ENCODE measurements at regions not wholly inside any gene's neighbourhood (a gene's known extent, or its start where the extent isn't known, plus 50 kb on each side); places are given as distances from the start of the nearest gene placed in this dataset.

DNA sequence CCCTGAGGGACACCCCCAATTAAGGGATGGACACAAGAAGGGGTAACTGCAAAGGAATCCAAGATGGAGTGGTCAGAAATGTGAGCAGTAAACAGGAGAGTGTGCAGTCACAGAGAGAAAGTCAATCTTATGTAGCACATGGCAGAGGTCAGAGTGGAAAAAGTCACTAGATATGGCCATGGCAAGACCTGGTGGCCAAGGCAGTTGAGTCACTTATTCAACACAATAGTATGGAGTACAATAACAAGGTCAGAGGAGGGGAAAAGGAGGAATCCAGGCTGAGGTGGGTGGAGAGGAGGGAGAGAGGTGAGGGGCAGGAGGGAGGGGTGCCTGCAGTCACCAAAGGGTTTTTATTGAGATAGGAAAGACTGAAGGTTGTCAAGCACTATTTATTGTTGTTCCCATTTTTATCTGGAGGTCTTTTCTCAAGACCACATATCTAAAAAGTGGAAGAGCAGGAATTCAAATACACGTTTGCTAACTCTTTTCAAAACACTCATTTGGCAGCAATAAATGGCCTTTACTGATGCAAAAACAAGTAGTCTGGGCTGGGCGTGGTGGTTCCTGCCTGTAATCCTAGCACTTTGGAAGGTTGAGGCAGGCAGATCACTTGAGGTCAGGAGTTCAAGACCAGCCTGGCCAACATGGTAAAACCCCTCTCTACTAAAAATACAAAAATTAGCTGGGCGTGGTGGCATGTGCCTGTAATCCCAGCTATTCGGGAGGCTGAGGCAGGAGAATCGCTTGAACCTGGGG lies 53.3 kb upstream of the ARHGEF3 start:
- Histone ChIP-seq H3K27ac (no peak overlapping the region), H3K9ac (no peak overlapping the region)
- TF ChIP-seq, protein P1, sequence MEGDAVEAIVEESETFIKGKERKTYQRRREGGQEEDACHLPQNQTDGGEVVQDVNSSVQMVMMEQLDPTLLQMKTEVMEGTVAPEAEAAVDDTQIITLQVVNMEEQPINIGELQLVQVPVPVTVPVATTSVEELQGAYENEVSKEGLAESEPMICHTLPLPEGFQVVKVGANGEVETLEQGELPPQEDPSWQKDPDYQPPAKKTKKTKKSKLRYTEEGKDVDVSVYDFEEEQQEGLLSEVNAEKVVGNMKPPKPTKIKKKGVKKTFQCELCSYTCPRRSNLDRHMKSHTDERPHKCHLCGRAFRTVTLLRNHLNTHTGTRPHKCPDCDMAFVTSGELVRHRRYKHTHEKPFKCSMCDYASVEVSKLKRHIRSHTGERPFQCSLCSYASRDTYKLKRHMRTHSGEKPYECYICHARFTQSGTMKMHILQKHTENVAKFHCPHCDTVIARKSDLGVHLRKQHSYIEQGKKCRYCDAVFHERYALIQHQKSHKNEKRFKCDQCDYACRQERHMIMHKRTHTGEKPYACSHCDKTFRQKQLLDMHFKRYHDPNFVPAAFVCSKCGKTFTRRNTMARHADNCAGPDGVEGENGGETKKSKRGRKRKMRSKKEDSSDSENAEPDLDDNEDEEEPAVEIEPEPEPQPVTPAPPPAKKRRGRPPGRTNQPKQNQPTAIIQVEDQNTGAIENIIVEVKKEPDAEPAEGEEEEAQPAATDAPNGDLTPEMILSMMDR (IDR thresholded peaks at IDR 0.05), result no peak

DNA sequence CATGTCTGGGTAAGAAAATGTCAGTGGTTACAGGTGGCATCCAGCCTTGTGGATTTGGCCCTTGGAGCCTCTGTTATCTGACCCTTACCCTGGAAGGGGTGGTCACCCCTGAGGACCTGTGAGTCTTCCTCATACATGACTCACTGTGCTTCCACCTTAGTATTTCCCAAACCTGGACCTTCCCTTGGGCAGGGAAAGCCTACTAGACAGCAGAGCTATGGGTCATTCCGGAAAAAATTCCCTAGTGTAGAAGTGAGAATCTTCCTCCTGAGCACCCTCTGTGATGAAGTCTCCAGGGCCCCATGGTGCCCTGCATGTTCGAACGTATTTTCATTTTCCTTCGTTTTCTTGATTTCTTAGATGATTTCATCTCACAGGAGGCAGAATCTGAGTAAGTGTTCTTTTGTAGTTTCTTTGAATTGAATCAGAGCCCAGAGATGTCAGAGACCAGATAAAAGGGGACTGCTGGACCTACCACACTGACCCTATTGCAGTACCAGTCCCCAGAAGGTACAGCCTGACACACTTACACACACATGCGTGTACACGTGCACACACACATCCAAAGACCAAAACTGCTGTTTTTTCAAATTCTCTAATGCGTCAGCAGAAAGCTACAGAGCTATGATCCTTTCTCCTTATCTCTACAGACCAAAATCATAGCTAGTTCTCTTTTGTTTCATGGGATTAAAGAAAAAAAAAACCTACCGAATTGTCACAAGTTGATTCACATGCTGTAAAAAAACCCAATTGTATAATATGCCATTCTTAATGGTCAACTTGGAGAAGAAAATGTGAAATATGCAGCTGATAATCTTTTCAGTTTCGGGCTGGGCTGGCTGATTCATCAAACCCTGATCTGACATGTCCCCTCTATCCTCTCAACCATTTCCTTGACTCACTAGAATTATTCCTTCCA lies 50.5 kb upstream of the ARHGEF3 start:
- TF ChIP-seq, protein P1 (IDR thresholded peaks at IDR 0.05), result no peak
- Histone ChIP-seq H2AFZ (peak overlapping the region; percentile 54), H3K4me2 (ENCODE audit: low read length) (peak overlapping the region; percentile 42), H3K4me3 (ENCODE audit: low read depth, low read length) (peak overlapping the region; percentile 7), H3K36me3 (ENCODE audit: control insufficient read depth, insufficient read depth, low read length) (no peaks in the 10 kb centered on the region), H3K9ac (no peak overlapping the region), H3K4me1 (peaks cover 19% of the 10 kb centered on the region), H3K9me3 (ENCODE audit: control insufficient read depth, low read length) (no peaks in the 10 kb centered on the region), H3K27ac (peak overlapping the region; percentile 62), H3K27me3 (ENCODE audit: control insufficient read depth, insufficient read depth, low read length) (no peaks in the 10 kb centered on the region), H3K79me2 (no peaks in the 10 kb centered on the region)

More for the DNA sequence above, 53.3 kb upstream of the ARHGEF3 start:
- Histone ChIP-seq H3K4me2 (ENCODE audit: low read length) (no peak overlapping the region), H3K4me3 (ENCODE audit: low read depth, low read length) (no peak overlapping the region), H3K36me3 (ENCODE audit: control insufficient read depth, insufficient read depth, low read length) (no peaks in the 10 kb centered on the region), H2AFZ (no peak overlapping the region), H3K9me3 (ENCODE audit: control insufficient read depth, low read length) (no peaks in the 10 kb centered on the region), H3K27me3 (ENCODE audit: control insufficient read depth, insufficient read depth, low read length) (no peaks in the 10 kb centered on the region), H3K79me2 (peaks cover 5% of the 10 kb centered on the region), H3K4me1 (peaks cover 11% of the 10 kb centered on the region)

Measured in parathyroid adenoma (tissue), 2 donors.